IPS DF 6.9 (cell line): ENCODE measurements at regions not wholly inside any gene's neighbourhood (a gene's known extent, or its start where the extent isn't known, plus 50 kb on each side); places are given as distances from the start of the nearest gene placed in this dataset.
"Not testable (repeated sequence)": the region's sequence is repeated elsewhere in the genome, so short reads cannot be mapped to it uniquely, and the experiment has no call there.

ENCODE experiments used
- DNase-seq: peaks from one replicate; pipeline ENCODE4 v3.0.0-alpha.2; 2013; ENCODE audit warnings: low read depth, low spot score
- H3K27ac ChIP-seq: one replicate; pipeline ENCODE4 v1.5.1; 2013; ENCODE audit warnings: low read length, control low read depth
- H3K27me3 ChIP-seq: 2 replicates; pipeline ENCODE4 v1.6.1; 2013; ENCODE audit warnings: mild to moderate bottlenecking, low read length; ENCODE audit not compliant: control insufficient read depth, insufficient read depth
- H3K36me3 ChIP-seq: 2 replicates; pipeline ENCODE4 v1.6.1; 2013; ENCODE audit warnings: low read length; ENCODE audit not compliant: control insufficient read depth, insufficient read depth
- H3K4me1 ChIP-seq: 2 replicates; pipeline ENCODE4 v1.6.1; 2013; ENCODE audit warnings: low read length; ENCODE audit not compliant: control insufficient read depth, insufficient read depth
- H3K4me3 ChIP-seq: 2 replicates; pipeline ENCODE4 v1.5.1; 2013; ENCODE audit warnings: mild to moderate bottlenecking, low read length
- H3K9me3 ChIP-seq: 2 replicates; pipeline ENCODE4 v1.6.1; 2013; ENCODE audit warnings: low read length, inconsistent platforms; ENCODE audit not compliant: control insufficient read depth, insufficient read depth
- WGBS: extraction: QIAGEN DNeasy Blood & Tissue Kit; methylation state at CpG from one replicate; pipeline ENCODE4 v1.1.7; 2013; ENCODE audit warnings: mixed read lengths, missing lambda C conversion rate; ENCODE audit not compliant: insufficient read length, insufficient coverage; 5-methylcytosine and 5-hydroxymethylcytosine counted together

- Histone ChIP-seq H3K27ac (no peak overlapping the region), H3K36me3 (no peaks in the 10 kb centered on the region), H3K9me3 (no peaks in the 10 kb centered on the region), H3K27me3 (no peaks in the 10 kb centered on the region), H3K4me3 (no peak overlapping the region), H3K4me1 (no peaks in the 10 kb centered on the region)
- no peak for DNase-seq
Observed at GRCh38 chr9:31185831-31186230, 1198.6 kb upstream of the ACO1 start.

GRCh38 chr9:31188496-31188895 lies 1195.9 kb upstream of the ACO1 start:
- H3K9me3 ChIP-seq: no peaks in the 10 kb centered on the region
- no peaks in the 10 kb centered on the region for H3K4me1 ChIP-seq
- no peak overlapping the region for H3K27ac ChIP-seq
- no peaks in the 10 kb centered on the region for H3K36me3 ChIP-seq
- no peaks in the 10 kb centered on the region for H3K27me3 ChIP-seq
- WGBS: no CpG with 5 or more reads among the region's 1 CpG
- H3K4me3 ChIP-seq: no peak overlapping the region
- no peak for DNase-seq

GRCh38 chr9:31210978-31211570 lies 1173.4 kb upstream of the ACO1 start:
- Histone ChIP-seq H3K9me3 (no peaks in the 10 kb centered on the region), H3K4me3 (no peak overlapping the region), H3K4me1 (no peaks in the 10 kb centered on the region), H3K27me3 (no peaks in the 10 kb centered on the region), H3K27ac (no peak overlapping the region), H3K36me3 (no peaks in the 10 kb centered on the region)
- DNase-seq: no peak
- WGBS: no CpG with 5 or more reads among the region's 9 CpGs

- not testable (repeated sequence) for H3K4me3 ChIP-seq, DNase-seq, H3K9me3 ChIP-seq, H3K27ac ChIP-seq, H3K27me3 ChIP-seq, H3K4me1 ChIP-seq, H3K36me3 ChIP-seq
- WGBS: no CpG with 5 or more reads among the region's 4 CpGs
Observed at GRCh38 chr9:31229976-31230375, 1154.5 kb upstream of the ACO1 start.

- no peaks in the 10 kb centered on the region for H3K36me3 ChIP-seq
- no peak for DNase-seq
- no peak overlapping the region for H3K27ac ChIP-seq
- no CpG with 5 or more reads among the region's 3 CpGs for WGBS
- no peak overlapping the region for H3K4me3 ChIP-seq
- no peaks in the 10 kb centered on the region for H3K27me3 ChIP-seq
- H3K9me3 ChIP-seq: no peaks in the 10 kb centered on the region
- no peaks in the 10 kb centered on the region for H3K4me1 ChIP-seq
Observed at GRCh38 chr9:31232485-31232884, 1152.0 kb upstream of the ACO1 start.

- 100% methylated on average over 1 of the region's 2 CpGs for WGBS
- no peak for DNase-seq
- H3K4me1 ChIP-seq: no peaks in the 10 kb centered on the region
Observed at GRCh38 chr9:31236344-31236743, 1148.1 kb upstream of the ACO1 start.

GRCh38 chr9:31243386-31243785 lies 1141.1 kb upstream of the ACO1 start:
- H3K27me3 ChIP-seq: no peaks in the 10 kb centered on the region
- no peaks in the 10 kb centered on the region for H3K4me1 ChIP-seq
- DNase-seq: no peak
- no peak overlapping the region for H3K4me3 ChIP-seq
- H3K27ac ChIP-seq: no peak overlapping the region
- no peaks in the 10 kb centered on the region for H3K9me3 ChIP-seq
- no CpG with 5 or more reads among the region's 1 CpG for WGBS
- H3K36me3 ChIP-seq: no peaks in the 10 kb centered on the region

More at GRCh38 chr9:31236344-31236743, 1148.1 kb upstream of the ACO1 start:
- Histone ChIP-seq H3K36me3 (no peaks in the 10 kb centered on the region), H3K9me3 (no peaks in the 10 kb centered on the region), H3K27ac (no peak overlapping the region), H3K4me3 (no peak overlapping the region), H3K27me3 (no peaks in the 10 kb centered on the region)

GRCh38 chr9:31248156-31248555 lies 1136.3 kb upstream of the ACO1 start:
- DNase-seq: no peak
- Histone ChIP-seq H3K27me3 (no peaks in the 10 kb centered on the region), H3K4me1 (no peaks in the 10 kb centered on the region), H3K36me3 (no peaks in the 10 kb centered on the region), H3K27ac (no peak overlapping the region), H3K9me3 (no peaks in the 10 kb centered on the region), H3K4me3 (no peak overlapping the region)
- no CpG with 5 or more reads among the region's 1 CpG for WGBS

GRCh38 chr9:31251386-31251785 lies 1133.1 kb upstream of the ACO1 start:
- no peak for DNase-seq
- H3K36me3 ChIP-seq: no peaks in the 10 kb centered on the region
- H3K9me3 ChIP-seq: no peaks in the 10 kb centered on the region
- H3K4me1 ChIP-seq: no peaks in the 10 kb centered on the region
- H3K4me3 ChIP-seq: no peak overlapping the region
- WGBS: no CpG with 5 or more reads among the region's 2 CpGs
- H3K27me3 ChIP-seq: no peaks in the 10 kb centered on the region
- no peak overlapping the region for H3K27ac ChIP-seq

- Histone ChIP-seq H3K4me1 (no peaks in the 10 kb centered on the region), H3K9me3 (no peaks in the 10 kb centered on the region), H3K27me3 (no peaks in the 10 kb centered on the region), H3K4me3 (no peak overlapping the region), H3K36me3 (no peaks in the 10 kb centered on the region), H3K27ac (no peak overlapping the region)
- WGBS: no CpG with 5 or more reads among the region's 73 CpGs
- DNase-seq: no peak
Observed at GRCh38 chr9:31253800-31254762, 1130.4 kb upstream of the ACO1 start.
